ENCODE measurements at regions not wholly inside any gene's neighbourhood (a gene's known extent, or its start where the extent isn't known, plus 50 kb on each side); places are given as distances from the start of the nearest gene placed in this dataset.

DNA sequence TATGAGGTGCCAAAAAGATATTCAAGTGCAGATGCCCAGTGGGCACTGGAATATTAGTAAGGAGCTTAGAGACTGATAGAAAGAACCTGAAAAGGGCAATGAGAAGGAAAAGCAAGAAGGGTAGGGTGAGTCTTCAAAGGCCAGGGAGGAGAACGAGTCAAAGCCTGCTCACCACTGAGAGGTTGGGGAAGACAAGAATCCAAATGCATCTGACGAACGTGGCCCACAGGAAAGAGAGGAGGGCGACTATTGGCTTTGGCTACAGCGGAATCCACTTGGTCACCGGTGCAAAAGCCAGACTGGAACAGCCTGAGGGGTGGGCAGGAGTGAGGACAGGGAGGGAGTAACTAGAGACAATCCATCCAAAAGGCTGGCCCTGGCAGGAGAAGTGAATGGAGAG lies 216.7 kb upstream of the KLF14 start:
- TF ChIP-seq, protein P1, sequence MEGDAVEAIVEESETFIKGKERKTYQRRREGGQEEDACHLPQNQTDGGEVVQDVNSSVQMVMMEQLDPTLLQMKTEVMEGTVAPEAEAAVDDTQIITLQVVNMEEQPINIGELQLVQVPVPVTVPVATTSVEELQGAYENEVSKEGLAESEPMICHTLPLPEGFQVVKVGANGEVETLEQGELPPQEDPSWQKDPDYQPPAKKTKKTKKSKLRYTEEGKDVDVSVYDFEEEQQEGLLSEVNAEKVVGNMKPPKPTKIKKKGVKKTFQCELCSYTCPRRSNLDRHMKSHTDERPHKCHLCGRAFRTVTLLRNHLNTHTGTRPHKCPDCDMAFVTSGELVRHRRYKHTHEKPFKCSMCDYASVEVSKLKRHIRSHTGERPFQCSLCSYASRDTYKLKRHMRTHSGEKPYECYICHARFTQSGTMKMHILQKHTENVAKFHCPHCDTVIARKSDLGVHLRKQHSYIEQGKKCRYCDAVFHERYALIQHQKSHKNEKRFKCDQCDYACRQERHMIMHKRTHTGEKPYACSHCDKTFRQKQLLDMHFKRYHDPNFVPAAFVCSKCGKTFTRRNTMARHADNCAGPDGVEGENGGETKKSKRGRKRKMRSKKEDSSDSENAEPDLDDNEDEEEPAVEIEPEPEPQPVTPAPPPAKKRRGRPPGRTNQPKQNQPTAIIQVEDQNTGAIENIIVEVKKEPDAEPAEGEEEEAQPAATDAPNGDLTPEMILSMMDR (IDR thresholded peaks at IDR 0.05; ENCODE audit: borderline replicate concordance, insufficient read depth, low read depth, low read length): no peak
- H3K4me3 ChIP-seq (ENCODE audit: low read depth, low read length): no peak overlapping the region

DNA sequence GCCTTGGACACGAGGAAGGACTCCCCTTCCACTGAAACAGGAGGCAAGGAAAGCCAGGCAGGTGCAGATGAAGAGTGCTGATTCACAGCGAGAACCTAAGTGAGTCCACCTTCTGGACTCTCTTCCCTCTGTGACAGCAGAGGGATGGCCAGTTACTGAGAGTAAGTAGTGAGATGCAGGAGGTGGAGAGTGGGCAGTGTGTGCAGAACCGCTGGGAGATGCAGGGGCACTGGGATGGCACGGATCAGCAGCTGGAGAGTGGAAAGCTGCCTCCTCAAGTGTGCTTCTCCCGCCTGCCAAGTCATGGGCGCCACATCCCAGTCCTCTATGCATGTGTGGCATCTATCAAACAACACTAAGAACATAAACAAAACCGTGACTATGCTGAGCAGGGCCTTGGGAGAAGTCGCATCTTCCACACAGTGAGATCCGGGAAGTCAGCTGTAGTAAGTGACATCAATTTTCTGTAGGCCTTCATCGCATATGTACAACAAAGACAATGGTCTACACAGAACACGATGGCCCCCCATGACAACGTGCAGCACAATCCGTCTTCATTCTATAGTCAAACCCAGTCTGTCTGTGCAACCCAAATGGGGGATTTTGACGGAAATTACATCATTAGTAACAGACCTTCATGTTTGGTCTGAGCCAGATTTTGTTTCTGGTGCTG lies 217.4 kb upstream of the KLF14 start:
- TF ChIP-seq, protein P1 (IDR thresholded peaks at IDR 0.05; ENCODE audit: borderline replicate concordance, insufficient read depth, low read depth, low read length): no peak
- no peak overlapping the region for H3K4me3 ChIP-seq (ENCODE audit: low read depth, low read length)

DNA sequence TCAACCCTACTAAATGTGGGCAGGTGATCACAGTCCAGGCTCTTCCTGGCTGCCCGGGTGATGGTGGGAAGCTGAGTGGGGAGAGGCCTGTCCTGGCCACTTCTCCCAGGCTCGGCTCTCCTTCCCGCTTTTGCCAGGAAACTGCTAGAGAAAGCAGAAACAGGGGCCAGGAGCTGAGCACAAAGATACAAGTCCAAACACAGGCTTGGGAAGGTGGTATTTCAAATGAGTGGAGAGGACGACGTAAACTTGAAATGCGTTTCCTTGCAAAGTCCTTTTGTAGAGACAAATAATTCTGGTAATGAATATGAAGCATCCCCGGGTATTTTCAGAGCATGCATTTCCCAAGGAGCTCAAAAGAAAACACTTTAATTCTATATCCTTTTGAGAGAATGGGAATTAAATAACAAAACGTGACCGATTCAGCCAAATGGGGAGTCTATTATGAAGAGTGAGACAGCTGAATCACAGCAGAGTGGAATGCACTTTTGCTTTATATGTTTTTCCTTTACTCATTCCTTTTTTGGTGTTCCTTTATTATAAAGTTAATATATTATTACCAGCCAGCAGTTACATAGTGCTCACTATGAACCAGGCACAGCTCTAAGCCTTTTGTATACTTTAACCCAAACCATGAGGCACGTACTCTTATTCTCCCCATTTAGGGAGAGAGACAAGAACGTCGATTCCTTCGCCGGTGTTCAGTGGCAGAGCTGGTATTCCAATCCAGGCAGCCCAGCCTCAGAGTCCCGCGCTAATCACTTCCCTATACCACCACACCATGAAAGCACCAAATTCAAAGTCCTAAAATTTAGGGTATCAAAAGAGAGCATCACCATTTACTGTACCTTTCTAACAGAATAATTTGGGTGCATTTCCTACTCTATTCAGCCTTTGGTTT lies 218.2 kb upstream of the KLF14 start:
- peak overlapping the region; percentile 19 for H3K4me3 ChIP-seq (ENCODE audit: low read depth, low read length)

DNA sequence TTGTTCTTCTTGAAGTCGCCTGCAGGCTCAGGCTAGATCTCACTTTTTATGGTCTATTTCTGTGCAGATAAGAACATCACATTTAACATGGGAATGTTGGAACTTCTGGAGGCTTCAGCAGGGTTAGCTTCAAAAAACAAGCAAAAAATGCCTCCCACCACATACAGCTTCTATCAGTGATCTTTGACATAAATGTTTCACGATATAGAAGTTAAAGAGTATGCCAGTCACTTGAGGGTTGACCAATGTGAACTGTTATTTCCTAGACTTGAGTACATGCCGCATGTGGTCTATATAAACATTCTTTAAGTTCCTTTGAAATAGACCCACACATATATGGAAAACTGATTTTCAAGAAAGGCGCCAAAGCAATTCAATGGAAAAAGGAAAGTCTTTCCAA lies 219.2 kb upstream of the KLF14 start:
- no peak overlapping the region for H3K4me3 ChIP-seq (ENCODE audit: low read depth, low read length)
- TF ChIP-seq, protein P1 (IDR thresholded peaks at IDR 0.05; ENCODE audit: borderline replicate concordance, insufficient read depth, low read depth, low read length): no peak

More for the DNA sequence above, 218.2 kb upstream of the KLF14 start:
- TF ChIP-seq, protein P1 (IDR thresholded peaks at IDR 0.05; ENCODE audit: borderline replicate concordance, insufficient read depth, low read depth, low read length): no peak

DNA sequence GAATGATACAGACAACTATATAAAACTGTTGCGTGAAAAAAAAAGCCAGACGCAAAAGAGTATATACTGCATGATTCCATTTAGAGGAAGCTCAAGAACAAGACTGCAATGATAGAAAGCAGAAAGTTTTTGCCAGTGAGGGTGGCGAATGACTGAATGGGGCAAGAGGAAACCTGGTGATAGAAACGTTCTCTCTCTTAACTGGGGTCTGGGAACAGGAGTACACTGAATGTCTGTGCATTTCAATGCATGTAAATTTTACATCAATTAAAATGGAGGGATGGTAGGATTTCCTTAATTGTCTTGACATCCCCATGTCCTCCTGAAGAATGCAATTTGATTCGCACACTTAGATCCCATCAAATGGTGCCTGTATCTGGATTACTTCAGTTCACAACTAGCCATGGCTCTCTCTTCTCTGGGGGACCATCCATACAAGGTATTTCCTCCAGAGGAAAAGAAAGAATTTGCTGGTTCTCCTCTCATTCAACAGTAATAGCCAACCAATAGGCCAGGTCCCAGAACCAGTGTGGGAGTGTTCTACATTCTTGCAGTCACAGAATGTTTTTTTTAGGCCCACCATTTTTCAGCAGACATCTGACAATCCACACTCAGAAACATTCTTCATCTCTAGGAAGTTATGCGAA lies 221.0 kb upstream of the KLF14 start:
- peak overlapping the region; percentile 31 for H3K4me3 ChIP-seq (ENCODE audit: low read depth, low read length)
- TF ChIP-seq, protein P1 (IDR thresholded peaks at IDR 0.05; ENCODE audit: borderline replicate concordance, insufficient read depth, low read depth, low read length): no peak

DNA sequence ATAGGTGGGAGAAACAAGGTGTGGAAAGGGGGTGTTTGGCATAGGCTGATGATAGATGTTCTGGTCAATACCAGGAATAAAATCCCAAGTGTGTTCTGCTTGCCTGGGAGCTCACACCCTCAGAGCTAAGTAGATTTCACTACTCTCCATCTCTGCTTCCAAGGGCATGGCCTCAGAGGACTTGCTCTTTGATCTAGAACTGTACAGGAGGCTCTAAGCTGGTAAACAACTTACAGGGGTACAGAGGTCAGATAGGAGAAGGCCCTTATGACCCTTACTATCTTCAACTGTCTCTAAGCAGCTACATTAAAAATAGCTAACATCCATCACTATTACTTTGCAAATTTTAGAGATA lies 221.5 kb upstream of the KLF14 start:
- TF ChIP-seq, protein P1 (IDR thresholded peaks at IDR 0.05; ENCODE audit: borderline replicate concordance, insufficient read depth, low read depth, low read length): no peak
- peak overlapping the region; percentile 31 for H3K4me3 ChIP-seq (ENCODE audit: low read depth, low read length)
